ENCODE measurements at regions not wholly inside any gene's neighbourhood (a gene's known extent, or its start where the extent isn't known, plus 50 kb on each side); places are given as distances from the start of the nearest gene placed in this dataset.

GRCh38 chr12:75881920-75882319 lies 149.7 kb downstream of the PHLDA1 start:
- Histone ChIP-seq H3K36me3 (no peaks in the 10 kb centered on the region), H3K27me3 (no peaks in the 10 kb centered on the region), H3K27ac (no peak overlapping the region), H3K4me3 (no peak overlapping the region), H3K4me1 (no peaks in the 10 kb centered on the region), H3K9me3 (no peaks in the 10 kb centered on the region)
- no peak for DNase-seq (ENCODE audit: extremely low spot score in 2 of 2)
- no peak for TF ChIP-seq POLR2A (IDR thresholded peaks at IDR 0.05)
- TF ChIP-seq POLR2AphosphoS5 (IDR thresholded peaks at IDR 0.05; ENCODE audit: insufficient read depth in 1 of 2, low read depth in 1 of 2), result no peak
- no peak for TF ChIP-seq CTCF (IDR thresholded peaks at IDR 0.05)
- intact Hi-C loops (cut with DNase I), result no loop called here

DNA sequence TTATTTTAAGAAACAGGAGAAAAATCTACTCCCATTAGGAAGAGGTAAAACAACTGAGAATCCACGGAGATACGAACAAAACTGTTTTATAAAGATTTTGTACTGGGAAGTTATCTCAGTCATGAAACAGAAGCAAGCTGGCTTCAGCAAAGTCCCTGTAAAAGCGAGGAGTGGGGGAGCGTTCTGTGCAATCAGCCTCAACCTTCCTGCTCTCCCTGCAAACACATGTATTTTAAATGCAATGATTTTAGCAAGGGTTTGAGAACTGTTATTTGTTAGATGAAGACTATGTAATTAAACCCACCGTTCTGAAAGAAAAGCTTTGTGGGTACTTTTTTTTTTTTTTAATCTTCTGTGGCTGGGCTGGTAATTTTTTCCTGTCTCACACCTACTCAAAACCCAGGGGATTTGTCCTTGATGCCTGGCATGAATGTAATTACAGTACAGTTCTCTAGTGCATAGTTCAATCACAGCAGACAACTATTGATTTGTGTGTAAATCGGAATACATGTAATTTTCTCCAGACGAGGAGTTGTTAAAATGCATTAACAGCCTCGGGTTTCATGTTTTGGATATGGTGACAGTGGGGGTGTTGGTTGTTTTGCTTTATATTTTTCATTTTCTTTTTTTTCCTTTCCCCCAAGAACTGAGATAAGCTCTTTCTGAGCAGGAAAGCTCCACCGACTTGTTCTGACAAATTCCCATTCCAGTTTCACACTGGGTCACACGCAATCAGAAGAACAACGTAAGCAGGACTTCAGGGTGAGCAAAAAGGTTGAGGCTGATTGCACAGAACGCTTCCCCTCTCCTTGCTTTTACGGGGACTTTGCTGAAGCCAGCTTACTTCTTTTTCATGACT lies 153.6 kb downstream of the PHLDA1 start:
- Histone ChIP-seq H3K36me3 (no peaks in the 10 kb centered on the region), H3K4me3 (no peak overlapping the region), H3K4me1 (no peaks in the 10 kb centered on the region), H3K27ac (no peak overlapping the region), H3K9me3 (no peaks in the 10 kb centered on the region), H3K27me3 (no peaks in the 10 kb centered on the region)
- intact Hi-C loops (cut with DNase I), result no loop called here
- no peak for DNase-seq (ENCODE audit: extremely low spot score in 2 of 2)
- TF ChIP-seq POLR2AphosphoS5 (IDR thresholded peaks at IDR 0.05; ENCODE audit: insufficient read depth in 1 of 2, low read depth in 1 of 2) (no peak), CTCF (IDR thresholded peaks at IDR 0.05) (no peak), POLR2A (IDR thresholded peaks at IDR 0.05) (no peak)

GRCh38 chr12:75876832-75877762 lies 154.5 kb downstream of the PHLDA1 start:
- Histone ChIP-seq H3K9me3 (no peaks in the 10 kb centered on the region), H3K27me3 (no peaks in the 10 kb centered on the region), H3K4me3 (no peak overlapping the region), H3K36me3 (no peaks in the 10 kb centered on the region), H3K27ac (no peak overlapping the region), H3K4me1 (no peaks in the 10 kb centered on the region)
- intact Hi-C loops (cut with DNase I), result no loop called here
- DNase-seq (ENCODE audit: extremely low spot score in 2 of 2), result no peak
- no peak for TF ChIP-seq POLR2AphosphoS5 (IDR thresholded peaks at IDR 0.05; ENCODE audit: insufficient read depth in 1 of 2, low read depth in 1 of 2)
- no peak for TF ChIP-seq CTCF (IDR thresholded peaks at IDR 0.05)
- TF ChIP-seq POLR2A (IDR thresholded peaks at IDR 0.05), result no peak

DNA sequence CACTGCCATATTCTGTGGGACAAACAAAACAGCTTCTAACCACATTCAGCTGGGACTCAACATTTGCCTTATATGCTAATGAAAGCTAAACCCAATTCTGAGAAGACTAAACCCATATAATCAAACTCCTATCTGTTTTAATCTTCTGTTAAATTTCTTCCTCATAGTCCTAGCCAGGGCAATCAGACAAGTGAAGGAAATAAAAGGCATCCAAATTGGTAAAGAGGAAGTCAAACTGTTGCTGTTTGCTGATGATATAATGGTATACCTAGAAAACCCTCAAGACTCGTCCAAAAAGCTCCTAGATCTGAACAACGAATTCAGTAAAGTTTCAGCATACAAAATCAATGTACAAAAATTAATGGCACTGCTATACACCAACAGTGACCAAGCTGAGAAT lies 157.1 kb downstream of the PHLDA1 start:
- no peaks in the 10 kb centered on the region for H3K4me1 ChIP-seq
- intact Hi-C loops (cut with DNase I), result no loop called here
- H3K4me3 ChIP-seq, result no peak overlapping the region
- no peak overlapping the region for H3K27ac ChIP-seq
- no peaks in the 10 kb centered on the region for H3K27me3 ChIP-seq
- TF ChIP-seq POLR2AphosphoS5 (IDR thresholded peaks at IDR 0.05; ENCODE audit: insufficient read depth in 1 of 2, low read depth in 1 of 2) (no peak), POLR2A (IDR thresholded peaks at IDR 0.05) (no peak), CTCF (IDR thresholded peaks at IDR 0.05) (no peak)
- no peak for DNase-seq (ENCODE audit: extremely low spot score in 2 of 2)
- no peaks in the 10 kb centered on the region for H3K9me3 ChIP-seq
- no peaks in the 10 kb centered on the region for H3K36me3 ChIP-seq

All from vagina (tissue), 2 donors.